Left lung (tissue), 4 donors: ENCODE measurements at regions not wholly inside any gene's neighbourhood (a gene's known extent, or its start where the extent isn't known, plus 50 kb on each side); places are given as distances from the start of the nearest gene placed in this dataset.

Experiments used
- ATAC-seq: fragments of 200-7000 bp; cut with Tn5 transposase; one replicate; pipeline ENCODE4 v1.9.1; 2020; ENCODE audit warnings: moderate library complexity
- DNase-seq, 4 donors: peaks; one replicate each; pipeline ENCODE4 v3.0.0-alpha.2; 2013 to 2020
- H3K27ac ChIP-seq, 2 donors: fragments of 200-600 bp; sonication (generic) in 1 of 2; one replicate each; pipeline versions ENCODE4 v1.5.0 to v1.8.0; 2020 to 2021
- H3K27me3 ChIP-seq, 2 donors: fragments of 200-600 bp; sonication (generic) in 1 of 2; one replicate each; pipeline versions ENCODE4 v1.5.0 to v1.8.0; 2020 to 2021
- H3K36me3 ChIP-seq, 2 donors: fragments of 200-600 bp; sonication (generic) in 1 of 2; one replicate each; pipeline versions ENCODE4 v1.5.0 to v1.8.0; 2020 to 2021
- H3K4me1 ChIP-seq, 2 donors: fragments of 200-600 bp; one replicate each; pipeline ENCODE4 v1.8.0; 2021
- H3K4me3 ChIP-seq, 2 donors: fragments of 200-600 bp; sonication (generic) in 1 of 2; one replicate each; pipeline versions ENCODE4 v1.5.0 to v1.8.0; 2020 to 2021; ENCODE audit warnings: mild to moderate bottlenecking in 1 of 2
- H3K9me3 ChIP-seq, 2 donors: fragments of 200-600 bp; sonication (generic) in 1 of 2; one replicate each; pipeline versions ENCODE4 v1.5.0 to v1.8.0; 2020 to 2021
- CTCF ChIP-seq, 2 donors: fragments of 200-600 bp; sonication (generic) in 1 of 2; IDR thresholded peaks; one replicate each; pipeline versions ENCODE4 v1.5.0 to v1.8.0; 2021; ENCODE audit warnings: antibody characterized with exemption in 2 of 2
- intact Hi-C, 2 donors: fragments of 100-400 bp; cut with DNase I; formaldehyde crosslinking; loops; one replicate each; pipeline versions ENCODE4 v1.11.2 to v1.14.2; 2022
- donor health status: DM: no; HTN: yes; CAD: no.
- donor health status: DM: no; HTN: no; CAD: no.

- intact Hi-C loops, result no loop called here
- DNase-seq, result peak in 1 of 4 donors; percentile 82
- peak overlapping the region in 1 of 2 donors; percentile 95 for H3K27ac ChIP-seq
- no peak overlapping the region for H3K4me3 ChIP-seq
- ATAC-seq, result peak; percentile 5
- TF ChIP-seq CTCF (IDR thresholded peaks at IDR 0.05), result no peak
- peaks cover 0 to under 1% of the 10 kb centered on the region in 2 donors for H3K9me3 ChIP-seq
- H3K4me1 ChIP-seq, result peaks cover 0 to 27% of the 10 kb centered on the region in 2 donors
- H3K27me3 ChIP-seq, result peaks cover 0 to 7% of the 10 kb centered on the region in 2 donors
- H3K36me3 ChIP-seq, result no peaks in the 10 kb centered on the region
These were observed 89.4 kb upstream of the MYL10 start for GRCh38 chr7:101718363-101719122.

- H3K4me3 ChIP-seq, result no peak overlapping the region
- H3K27ac ChIP-seq, result peak overlapping the region in 1 of 2 donors; percentile 95
- intact Hi-C loops, result no loop called here
- H3K9me3 ChIP-seq, result peaks cover 0 to 4% of the 10 kb centered on the region in 2 donors
- peaks cover 0 to 7% of the 10 kb centered on the region in 2 donors for H3K27me3 ChIP-seq
- peaks cover 0 to 27% of the 10 kb centered on the region in 2 donors for H3K4me1 ChIP-seq
- no peak for ATAC-seq
- no peak for DNase-seq
- H3K36me3 ChIP-seq, result no peaks in the 10 kb centered on the region
- no peak for TF ChIP-seq CTCF (IDR thresholded peaks at IDR 0.05)
These were observed 90.0 kb upstream of the MYL10 start for GRCh38 chr7:101719123-101719470.

GRCh38 chr7:101720324-101720723 is 91.2 kb upstream of the MYL10 start:
- no peak for TF ChIP-seq CTCF (IDR thresholded peaks at IDR 0.05)
- Histone ChIP-seq H3K27me3 (peaks cover 0 to 7% of the 10 kb centered on the region in 2 donors), H3K4me1 (peaks cover 0 to 27% of the 10 kb centered on the region in 2 donors), H3K36me3 (no peaks in the 10 kb centered on the region), H3K27ac (no peak overlapping the region), H3K9me3 (peaks cover 0 to 4% of the 10 kb centered on the region in 2 donors), H3K4me3 (no peak overlapping the region)
- ATAC-seq (no peak), DNase-seq (no peak)
- intact Hi-C loops, result no loop called here

GRCh38 chr7:101722247-101722646 is 93.2 kb upstream of the MYL10 start:
- intact Hi-C loops, result no loop called here
- Histone ChIP-seq H3K4me1 (peaks cover 0 to 19% of the 10 kb centered on the region in 2 donors), H3K36me3 (no peaks in the 10 kb centered on the region), H3K9me3 (peaks cover 0 to 4% of the 10 kb centered on the region in 2 donors), H3K27me3 (peaks cover 0 to 7% of the 10 kb centered on the region in 2 donors), H3K27ac (no peak overlapping the region), H3K4me3 (no peak overlapping the region)
- no peak for TF ChIP-seq CTCF (IDR thresholded peaks at IDR 0.05)
- peak in 1 of 4 donors; percentile 24 for DNase-seq
- ATAC-seq, result no peak

- Histone ChIP-seq H3K4me1 (peaks cover 0 to 13% of the 10 kb centered on the region in 2 donors), H3K27me3 (peaks cover 0 to 7% of the 10 kb centered on the region in 2 donors), H3K27ac (no peak overlapping the region), H3K36me3 (no peaks in the 10 kb centered on the region), H3K4me3 (no peak overlapping the region), H3K9me3 (peaks cover 0 to 4% of the 10 kb centered on the region in 2 donors)
- TF ChIP-seq CTCF (IDR thresholded peaks at IDR 0.05), result no peak
- DNase-seq (no peak), ATAC-seq (no peak)
- intact Hi-C loops, result no loop called here
These were observed 93.6 kb upstream of the CUX1 start for GRCh38 chr7:101723835-101724234.
